Activated CD8-positive, alpha-beta memory T cell treated with anti-CD3 and anti-CD28 coated beads for 36 hours (primary cell): ENCODE measurements at regions not wholly inside any gene's neighbourhood (a gene's known extent, or its start where the extent isn't known, plus 50 kb on each side); places are given as distances from the start of the nearest gene placed in this dataset.

Experiments
- CTCF ChIA-PET: fragments of 350-600 bp; sonication (Branson Sonifier 250); formaldehyde crosslinking; loops from one replicate; lab custom pipeline; 2021; ENCODE audit warnings: antibody characterized with exemption; lab: Charles Lee
- POLR2A ChIA-PET: fragments of 350-600 bp; sonication (Branson Sonifier 250); formaldehyde crosslinking; loops from one replicate; lab custom pipeline; 2021; ENCODE audit warnings: antibody characterized with exemption; lab: Charles Lee

DNA sequence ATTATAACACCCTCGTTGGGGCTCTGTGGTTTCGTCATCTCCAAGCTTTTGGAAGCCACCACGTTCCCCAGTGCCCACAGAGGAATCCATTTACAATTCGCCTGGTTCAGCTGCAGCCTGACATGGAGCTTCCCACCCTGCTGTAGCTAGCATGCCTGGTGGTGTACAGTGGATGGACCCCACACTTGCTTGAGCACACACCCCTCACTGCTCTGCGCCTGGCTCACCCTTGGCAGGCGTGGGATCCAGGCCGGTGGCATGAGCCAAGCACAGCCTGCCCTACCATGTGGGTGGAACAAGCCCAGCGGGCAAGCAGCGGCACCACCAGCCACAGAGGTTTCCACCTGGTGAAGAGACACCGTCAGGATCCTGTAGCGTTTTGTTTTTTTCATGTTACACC lies 1045.7 kb upstream of the CDH9 start:
- ChIA-PET POLR2A (no interaction called here), CTCF (no interaction called here)

DNA sequence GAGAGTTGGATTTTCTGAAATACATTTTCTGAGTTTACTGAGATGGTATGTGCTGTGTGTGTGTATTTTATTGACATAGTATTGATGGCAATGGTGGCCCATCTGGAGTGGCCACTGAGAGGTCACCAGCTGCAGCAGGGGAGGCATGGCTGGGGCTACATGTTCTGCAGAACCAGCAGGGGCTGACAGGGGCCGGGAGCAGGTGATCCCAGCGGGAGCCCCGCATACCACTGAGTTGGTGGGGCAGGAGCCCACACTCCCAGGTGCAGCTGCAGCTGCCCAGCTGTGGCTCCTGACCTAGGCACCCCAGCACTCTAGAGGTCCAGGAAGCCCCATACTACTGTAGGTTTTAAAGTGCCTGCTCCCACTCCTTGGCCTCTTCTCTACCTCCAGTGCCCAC lies 1044.2 kb upstream of the CDH9 start:
- CTCF ChIA-PET, result no interaction called here
- POLR2A ChIA-PET, result no interaction called here

DNA sequence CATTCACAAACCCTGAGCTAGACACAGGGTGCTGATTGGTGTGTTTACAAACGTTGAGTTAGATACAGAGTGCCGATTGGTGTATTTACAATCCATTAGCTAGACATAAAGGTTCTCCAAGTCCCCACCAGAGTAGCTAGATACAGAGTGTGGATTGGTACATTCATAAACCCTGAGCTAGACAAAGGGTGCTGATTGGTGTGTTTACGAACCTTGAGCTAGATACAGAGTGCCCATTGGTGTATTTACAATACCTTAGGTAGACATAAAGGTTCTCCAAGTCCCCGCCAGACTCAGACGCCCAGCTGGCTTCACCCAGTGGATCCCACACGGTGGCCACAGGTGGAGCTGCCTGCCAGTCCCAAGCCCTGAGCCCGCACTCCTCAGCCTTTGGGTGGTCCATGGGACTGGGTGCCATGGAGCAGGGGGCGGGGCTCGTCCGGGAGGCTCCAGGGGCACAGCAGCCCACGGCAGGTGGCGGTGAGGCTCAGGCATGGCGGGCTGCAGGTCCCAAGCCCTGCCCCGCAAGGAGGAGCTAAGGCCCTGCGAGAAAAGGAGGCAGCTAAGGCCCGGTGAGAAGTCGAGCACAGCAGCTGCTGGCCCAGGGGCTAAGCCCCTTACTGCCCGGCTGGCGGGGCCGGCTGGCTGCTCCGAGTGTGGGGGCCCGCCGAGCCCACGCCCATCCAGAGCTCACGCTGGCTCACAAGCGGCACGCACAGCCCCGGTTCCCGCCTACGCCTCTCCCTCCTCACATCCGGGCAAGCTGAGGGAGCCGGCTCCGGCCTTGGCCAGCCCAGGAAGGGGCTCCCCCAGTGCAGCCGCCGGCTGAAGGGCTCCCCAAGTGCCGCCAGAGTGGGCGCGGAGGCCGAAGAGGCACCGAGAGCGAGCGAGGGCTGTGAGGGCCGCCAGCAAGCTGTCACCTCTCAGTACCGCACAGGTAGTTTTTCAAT lies 1039.2 kb upstream of the CDH9 start:
- ChIA-PET POLR2A (no interaction called here), CTCF (interaction anchor here (1.0 kb wide), 1 partner anchor 9 kb away, joined by 3 read pairs; no protein-coding TSS in a partner anchor)

DNA sequence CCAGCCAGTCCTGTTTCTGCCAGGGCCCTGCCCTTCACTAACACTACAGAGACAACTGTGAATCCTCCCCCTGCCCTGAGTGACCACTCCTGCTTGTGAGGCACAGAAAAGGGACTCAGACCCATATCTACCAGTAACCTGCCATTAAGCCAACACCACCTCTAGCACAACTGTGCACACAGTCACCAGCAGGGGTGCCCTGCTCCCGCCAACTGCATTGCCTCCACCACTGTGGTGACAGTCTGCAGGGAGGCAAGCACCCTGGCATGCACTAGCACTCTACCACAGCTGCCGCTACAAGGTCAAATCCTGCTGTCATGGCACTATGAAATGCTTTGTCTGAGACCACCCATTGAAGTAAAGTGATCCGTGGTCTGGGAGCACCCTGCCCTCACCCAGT lies 1028.5 kb upstream of the CDH9 start:
- CTCF ChIA-PET, result no interaction called here
- POLR2A ChIA-PET, result no interaction called here

DNA sequence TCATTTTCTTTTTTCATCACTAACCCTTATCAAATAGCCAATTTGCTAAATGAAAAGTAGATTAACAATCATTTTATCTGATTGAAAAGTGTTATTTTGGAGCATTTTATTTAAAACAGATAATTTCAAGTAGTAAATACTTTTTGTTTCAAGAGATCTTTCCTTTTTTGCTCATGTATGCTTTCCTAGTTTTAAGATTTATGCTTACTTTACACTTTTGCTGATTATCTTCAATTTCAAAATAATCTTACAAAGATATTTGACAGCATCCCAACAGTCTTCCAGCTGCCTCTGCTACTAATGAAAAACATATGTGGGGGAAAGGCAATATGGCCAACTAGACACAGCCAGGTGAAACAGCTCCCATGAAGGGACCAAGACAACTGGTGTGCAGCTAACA lies 1027.3 kb upstream of the CDH9 start:
- ChIA-PET CTCF (no interaction called here), POLR2A (no interaction called here)

DNA sequence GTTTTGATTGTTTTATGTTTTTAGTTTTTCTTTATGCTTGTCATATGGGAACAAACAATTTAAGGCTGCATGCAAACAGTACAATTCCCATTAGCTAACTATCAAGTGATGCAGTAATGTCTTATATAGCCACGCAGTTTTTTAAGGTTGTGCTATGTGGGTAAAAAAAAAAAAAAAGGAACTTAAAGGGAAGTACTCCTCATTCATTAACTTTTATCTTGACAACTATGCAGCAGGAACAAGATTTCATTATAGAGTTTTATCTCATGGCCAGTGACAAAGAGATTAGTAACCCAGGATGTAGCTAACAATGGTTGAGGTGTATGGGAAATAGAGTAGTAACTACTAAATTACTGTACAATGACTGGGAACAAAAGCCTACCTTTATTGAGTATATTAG lies 1008.2 kb upstream of the CDH9 start:
- ChIA-PET POLR2A (interaction anchor here (0.7 kb wide), 1 partner anchor 1707 kb away, joined by 4 read pairs; no protein-coding TSS in a partner anchor), CTCF (no interaction called here)

DNA sequence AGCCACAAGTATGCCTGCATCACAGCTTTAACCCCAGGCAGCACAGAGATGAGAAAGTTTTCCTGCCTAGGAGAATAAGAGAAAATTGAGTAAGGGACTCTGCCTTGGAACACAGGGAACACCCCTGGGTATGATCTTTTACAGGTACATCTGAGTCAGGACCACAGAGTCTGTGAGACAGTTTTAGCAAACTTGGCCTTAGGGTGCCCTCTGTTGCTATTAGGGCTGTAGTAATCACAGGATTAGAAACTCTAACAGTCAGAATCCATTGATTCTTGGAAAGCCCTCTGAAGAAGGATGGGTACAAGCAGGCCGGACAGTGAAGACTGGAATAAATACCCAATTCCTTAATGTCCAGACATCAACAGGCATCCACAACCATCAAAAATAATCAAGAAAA lies 989.5 kb upstream of the CDH9 start:
- POLR2A ChIA-PET, result no interaction called here
- CTCF ChIA-PET, result no interaction called here

DNA sequence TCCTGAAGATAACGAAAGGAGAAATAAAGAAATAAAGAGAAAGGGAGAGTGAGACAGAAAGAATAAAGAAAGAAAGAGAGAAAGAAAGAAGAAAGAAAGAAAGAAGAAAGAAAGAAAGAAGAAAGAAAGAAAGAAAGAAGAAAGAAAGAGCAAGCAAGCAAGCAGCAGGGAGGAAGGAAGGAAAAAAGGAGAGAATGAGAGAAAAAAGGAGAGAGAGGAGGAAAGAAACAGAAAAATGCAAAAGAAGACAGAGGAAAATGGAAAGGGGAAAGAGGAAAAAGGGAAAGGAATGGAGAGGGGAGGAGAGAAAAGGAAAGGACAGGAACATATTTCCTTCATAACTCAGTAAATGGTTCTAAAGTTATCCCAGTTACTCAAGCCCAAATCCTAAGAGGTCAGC lies 978.8 kb upstream of the CDH9 start:
- CTCF ChIA-PET, result no interaction called here
- POLR2A ChIA-PET, result no interaction called here

DNA sequence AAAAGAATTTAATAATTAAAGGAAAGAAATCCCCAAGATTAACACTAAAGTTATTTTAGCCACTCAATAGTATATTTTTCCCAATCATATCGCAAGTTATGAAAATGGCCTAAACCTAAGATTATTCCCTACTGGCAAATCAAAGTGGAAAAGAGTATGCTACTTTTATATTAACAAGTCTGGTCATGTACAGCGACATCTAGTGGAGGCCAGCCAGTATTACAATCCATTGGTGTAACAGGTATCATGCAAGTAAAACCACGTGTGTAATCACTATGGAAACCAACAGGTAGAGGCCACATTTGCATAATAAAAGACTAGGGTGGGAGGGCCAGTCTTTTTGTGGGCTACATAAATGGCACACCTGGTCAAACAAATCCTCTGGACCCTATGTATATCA lies 976.4 kb upstream of the CDH9 start:
- ChIA-PET CTCF (no interaction called here), POLR2A (no interaction called here)

DNA sequence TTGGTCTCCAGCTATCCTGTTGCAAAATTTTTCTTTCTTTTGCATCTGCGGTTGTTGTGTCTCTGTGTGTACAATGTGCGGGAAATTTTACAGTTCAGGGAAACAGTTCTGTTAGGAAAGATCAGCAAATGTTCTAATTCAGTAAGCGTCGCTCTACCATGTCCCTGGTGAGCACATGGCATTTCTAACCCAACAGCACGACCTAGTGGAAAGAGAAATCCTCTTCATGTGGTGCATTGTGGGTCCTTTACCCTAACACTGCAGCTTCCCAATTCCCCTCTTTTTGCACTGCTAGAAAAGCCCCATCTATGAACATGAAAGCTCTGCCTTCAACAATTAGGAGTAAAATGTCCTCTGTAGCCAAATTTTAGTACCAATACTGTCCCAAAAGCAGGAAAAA lies 974.2 kb upstream of the CDH9 start:
- ChIA-PET CTCF (no interaction called here), POLR2A (no interaction called here)

DNA sequence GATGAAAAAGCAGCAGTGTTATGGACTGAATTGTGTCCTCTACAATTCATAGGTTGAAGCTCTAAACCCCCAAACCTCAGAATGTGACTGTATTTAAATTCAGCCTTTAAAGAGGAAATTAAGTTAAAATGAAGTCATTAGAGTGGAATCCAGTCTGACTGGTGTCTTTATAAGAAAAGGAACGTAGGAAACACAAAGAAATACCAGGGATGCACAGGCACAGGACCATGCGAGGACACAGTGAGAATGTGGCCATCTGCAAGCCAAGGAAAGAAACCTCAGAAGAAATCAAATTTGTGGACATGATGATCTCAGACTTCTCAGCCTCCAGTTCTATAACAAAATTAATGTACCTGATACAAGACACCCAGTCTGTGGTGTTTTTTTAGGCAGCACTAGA lies 971.2 kb upstream of the CDH9 start:
- ChIA-PET CTCF (no interaction called here), POLR2A (no interaction called here)

DNA sequence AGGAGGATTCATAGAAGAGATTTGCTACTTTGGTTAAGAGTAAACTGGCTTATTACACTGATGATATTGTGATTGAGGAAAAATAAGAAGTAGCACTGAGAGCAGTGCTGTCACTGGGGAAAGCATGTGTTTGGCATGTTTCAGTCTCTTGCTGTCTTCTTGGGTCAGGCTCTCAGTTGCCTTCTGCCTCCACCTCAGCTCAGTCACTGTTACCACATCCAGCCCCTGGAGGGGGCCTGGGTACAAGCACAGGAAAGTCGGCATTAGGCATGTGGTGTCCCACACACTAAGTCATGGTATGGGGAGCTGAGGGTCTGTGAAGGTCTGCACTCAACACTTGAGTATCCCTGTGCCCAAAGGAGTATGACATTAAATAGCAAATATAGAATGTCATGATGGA lies 958.3 kb upstream of the CDH9 start:
- ChIA-PET POLR2A (no interaction called here), CTCF (no interaction called here)

DNA sequence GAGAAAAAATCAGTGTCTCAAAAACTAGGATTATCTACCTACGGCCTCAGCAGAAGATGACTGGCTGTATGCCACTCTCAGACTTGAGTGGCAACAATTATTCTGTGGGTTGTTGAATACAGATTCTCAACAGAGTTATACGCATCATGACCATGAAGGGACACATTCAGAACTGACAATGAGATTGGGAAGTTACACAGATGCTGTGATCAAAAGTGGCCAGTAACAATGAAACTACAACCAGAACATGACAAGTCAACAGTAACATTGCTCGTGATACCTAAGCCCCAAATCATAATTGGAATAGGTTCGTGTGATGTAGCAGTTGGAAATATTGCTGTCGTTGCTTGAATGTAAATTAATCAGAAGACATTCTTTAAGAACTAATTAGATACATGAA lies 957.5 kb upstream of the CDH9 start:
- ChIA-PET CTCF (no interaction called here), POLR2A (no interaction called here)

DNA sequence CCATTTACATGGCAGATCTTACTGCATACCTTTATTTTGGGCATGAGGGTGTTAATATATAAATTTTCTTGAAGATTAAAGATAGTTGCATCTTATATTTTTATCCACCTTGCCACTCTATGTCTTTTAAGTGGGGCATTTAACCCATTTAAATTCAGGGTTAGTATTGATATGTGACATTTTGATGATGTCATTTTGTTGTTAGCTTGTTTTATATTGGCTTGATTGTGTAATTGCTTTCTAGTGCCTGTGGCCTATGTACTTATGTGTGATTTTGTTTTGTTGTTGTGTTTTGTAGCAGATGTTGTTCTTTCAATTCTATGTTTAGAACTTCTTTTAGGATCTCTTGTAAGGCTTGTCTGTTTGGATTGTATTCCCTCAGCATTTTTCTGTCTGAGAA lies 939.9 kb upstream of the CDH9 start:
- CTCF ChIA-PET, result no interaction called here
- POLR2A ChIA-PET, result no interaction called here

DNA sequence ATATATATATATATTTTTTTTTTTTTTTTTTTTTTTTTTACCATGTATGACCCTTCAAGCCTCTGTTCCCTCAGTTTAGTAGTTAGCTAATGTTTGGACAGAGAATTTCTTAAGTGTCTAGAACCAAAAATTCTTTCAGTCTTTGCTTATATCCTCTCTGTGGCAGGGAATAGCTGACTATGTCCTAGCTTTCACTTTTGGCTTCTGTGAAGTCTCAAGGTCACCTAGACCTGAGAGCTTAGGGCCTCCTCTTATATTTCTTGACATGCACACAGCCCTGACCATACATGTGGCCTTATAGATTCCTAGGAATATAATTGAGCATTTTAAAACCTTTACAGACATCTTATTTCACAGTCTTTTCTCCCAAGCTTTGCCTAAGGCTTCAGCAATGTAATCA lies 930.8 kb upstream of the CDH9 start:
- CTCF ChIA-PET, result no interaction called here
- POLR2A ChIA-PET, result no interaction called here

DNA sequence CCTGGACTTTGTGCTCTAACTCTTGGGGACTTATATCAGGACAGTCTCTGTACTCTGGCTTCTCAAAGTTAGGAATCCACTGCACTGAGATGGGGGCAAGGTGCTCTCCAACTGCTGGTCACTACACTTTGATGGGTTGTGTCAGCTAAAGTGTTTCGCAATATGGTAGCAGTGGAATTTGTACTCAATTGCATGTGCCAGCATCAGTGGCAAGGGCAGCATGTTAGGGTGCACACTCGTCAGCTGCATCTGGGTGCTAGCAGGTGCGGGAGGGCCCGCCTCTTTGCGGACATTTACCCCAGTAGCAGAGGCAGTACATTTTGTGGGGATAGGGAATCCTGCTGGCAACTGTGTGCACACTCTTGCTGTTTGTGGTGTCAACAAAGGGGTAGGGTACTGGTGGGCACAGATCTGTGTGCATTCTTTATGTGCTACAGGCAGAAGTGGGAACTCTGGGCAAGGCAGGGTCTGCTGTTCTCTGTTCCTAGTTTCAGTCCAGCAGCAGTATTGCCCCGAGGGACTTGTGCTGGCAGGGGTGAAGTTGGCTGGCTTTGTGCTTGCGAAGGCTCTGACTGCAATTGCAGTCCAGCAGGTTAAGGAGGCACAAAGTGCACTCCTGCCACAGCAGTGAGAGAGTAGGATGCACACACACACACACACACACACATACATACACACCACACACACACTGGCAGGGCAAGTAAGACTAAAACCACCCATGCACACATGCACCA lies 924.8 kb upstream of the CDH9 start:
- ChIA-PET POLR2A (no interaction called here), CTCF (no interaction called here)

DNA sequence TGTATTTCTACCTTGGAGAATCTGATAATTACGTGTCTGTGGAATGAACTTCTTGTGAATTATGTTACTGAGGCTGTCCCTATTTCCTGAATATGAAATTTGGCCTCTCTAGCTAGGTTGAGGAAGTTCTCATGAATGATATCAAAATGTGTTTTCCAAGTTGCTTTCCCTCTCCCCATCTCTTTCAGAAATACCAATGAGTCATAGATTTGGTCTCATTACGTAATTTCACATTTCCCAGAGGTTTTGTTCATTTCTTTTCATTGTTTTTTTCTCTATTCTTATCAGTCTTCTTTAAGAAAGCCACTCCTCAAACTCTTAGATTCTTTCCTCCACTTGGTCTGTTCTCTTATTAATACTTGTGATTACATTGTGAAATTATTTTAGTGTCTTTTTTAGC lies 923.8 kb upstream of the CDH9 start:
- POLR2A ChIA-PET, result no interaction called here
- CTCF ChIA-PET, result no interaction called here

DNA sequence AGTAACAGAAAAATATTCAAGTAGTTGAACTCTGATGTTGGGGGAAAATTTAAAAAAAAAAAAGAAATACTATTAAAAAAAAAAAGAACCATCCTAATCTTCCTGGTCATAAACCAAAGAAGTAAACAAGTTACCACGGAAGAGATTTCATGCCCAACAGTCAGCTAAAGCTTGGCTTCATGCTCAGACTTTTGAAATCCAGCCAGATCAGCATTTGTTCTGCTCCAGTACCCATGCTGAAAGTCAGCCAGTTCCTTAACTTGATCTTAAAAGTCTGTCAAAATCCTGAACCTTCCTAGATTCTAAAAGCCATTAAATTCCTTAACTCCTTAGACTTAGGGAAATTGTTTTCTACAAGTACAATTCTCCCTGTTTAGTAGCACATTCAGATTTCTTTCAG lies 908.7 kb upstream of the CDH9 start:
- POLR2A ChIA-PET, result no interaction called here
- CTCF ChIA-PET, result no interaction called here

DNA sequence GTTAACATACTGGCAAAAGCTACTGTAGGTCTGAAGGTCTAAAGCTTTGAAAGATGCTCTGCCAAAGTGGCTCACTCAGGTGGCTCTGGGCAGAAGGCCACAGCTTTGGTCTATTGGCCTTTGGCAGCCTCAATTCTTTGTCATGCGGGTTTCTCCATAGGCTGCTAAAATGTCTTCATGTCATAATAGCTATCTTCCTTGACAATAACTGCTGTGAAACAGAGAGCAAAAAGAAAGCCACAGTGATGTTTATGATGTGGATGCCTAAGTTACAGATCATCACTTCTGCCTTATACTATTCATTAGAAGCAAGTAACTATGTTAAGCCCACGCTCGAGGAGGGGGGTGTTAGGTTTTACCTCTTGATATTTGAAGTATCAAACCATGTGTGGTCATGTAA lies 906.1 kb upstream of the CDH9 start:
- ChIA-PET POLR2A (no interaction called here), CTCF (no interaction called here)

DNA sequence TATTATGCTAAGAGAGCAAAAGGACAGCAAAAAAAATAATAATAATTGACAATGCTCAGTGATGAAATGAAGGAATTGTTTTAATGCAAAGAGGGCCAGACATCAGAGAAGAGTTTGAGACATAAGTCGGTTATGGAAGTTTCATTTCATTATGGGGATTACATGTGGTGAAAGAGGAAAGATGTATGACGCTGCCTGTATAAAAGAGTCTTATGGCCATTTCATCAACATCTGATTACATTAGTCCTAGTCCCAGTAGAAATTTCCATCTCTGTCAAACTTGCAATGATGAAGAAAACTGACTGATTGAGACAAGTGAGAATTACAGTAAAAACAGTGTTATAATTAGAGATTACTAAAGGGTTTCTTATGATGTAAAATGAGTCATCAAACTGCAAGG lies 900.6 kb upstream of the CDH9 start:
- POLR2A ChIA-PET, result no interaction called here
- CTCF ChIA-PET, result no interaction called here

DNA sequence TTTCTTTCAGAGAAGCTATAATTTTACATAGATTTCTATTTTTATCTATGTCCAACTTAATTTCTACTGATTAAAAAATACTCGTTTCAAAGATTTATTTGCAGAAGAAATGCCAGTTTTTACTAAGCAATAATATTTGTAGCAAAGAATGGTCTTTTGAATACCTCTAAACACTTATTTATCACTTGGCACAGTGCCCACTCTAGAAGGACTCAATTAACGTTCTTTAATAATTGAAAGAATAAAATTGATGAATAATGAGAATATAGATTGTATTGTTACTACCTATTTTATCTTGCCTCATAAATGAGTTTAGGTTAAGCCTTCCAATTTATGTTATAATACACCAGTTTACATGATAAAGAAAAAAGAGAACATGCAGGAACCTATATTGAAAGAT lies 889.7 kb upstream of the CDH9 start:
- ChIA-PET POLR2A (no interaction called here), CTCF (no interaction called here)
